Parathyroid adenoma (tissue), 2 donors: ENCODE measurements at regions not wholly inside any gene's neighbourhood (a gene's known extent, or its start where the extent isn't known, plus 50 kb on each side); places are given as distances from the start of the nearest gene placed in this dataset.

Source experiments
- H2AFZ ChIP-seq: fragments of 300-600 bp; sonication (generic); one replicate; pipeline ENCODE4 v1.7.0; 2017; ENCODE audit warnings: antibody characterized with exemption, mild to moderate bottlenecking
- H3K27ac ChIP-seq: fragments of 300-600 bp; sonication (generic); one replicate; pipeline ENCODE4 v1.7.0; 2017
- H3K27me3 ChIP-seq: fragments of 300-600 bp; sonication (generic); one replicate; pipeline ENCODE4 v1.7.0; 2017; ENCODE audit warnings: low read length; ENCODE audit not compliant: control insufficient read depth, insufficient read depth
- H3K36me3 ChIP-seq: fragments of 300-600 bp; sonication (generic); one replicate; pipeline ENCODE4 v1.7.0; 2017; ENCODE audit warnings: low read length; ENCODE audit not compliant: control insufficient read depth, insufficient read depth
- H3K4me1 ChIP-seq: fragments of 300-600 bp; sonication (generic); one replicate; pipeline ENCODE4 v1.7.0; 2017; ENCODE audit warnings: control low read depth
- H3K4me2 ChIP-seq: fragments of 300-600 bp; sonication (generic); one replicate; pipeline ENCODE4 v1.7.0; 2017; ENCODE audit warnings: low read length
- H3K4me3 ChIP-seq: fragments of 300-600 bp; sonication (generic); one replicate; pipeline ENCODE4 v1.7.0; 2017; ENCODE audit warnings: low read depth, low read length
- H3K79me2 ChIP-seq: fragments of 300-600 bp; sonication (generic); one replicate; pipeline ENCODE4 v1.7.0; 2017; ENCODE audit warnings: control low read depth
- H3K9ac ChIP-seq: fragments of 300-600 bp; sonication (generic); one replicate; pipeline ENCODE4 v1.7.0; 2017; ENCODE audit warnings: mild to moderate bottlenecking
- H3K9me3 ChIP-seq: fragments of 300-600 bp; sonication (generic); one replicate; pipeline ENCODE4 v1.7.0; 2017; ENCODE audit warnings: low read length; ENCODE audit not compliant: control insufficient read depth
- CTCF ChIP-seq: fragments of 300-600 bp; sonication (generic); IDR thresholded peaks from one replicate; pipeline ENCODE4 v1.7.0; 2017; ENCODE audit warnings: antibody characterized with exemption, mild to moderate bottlenecking
- donor health status: primary hyperparathyroidism.

- Histone ChIP-seq H2AFZ (no peak overlapping the region), H3K4me2 (no peak overlapping the region), H3K79me2 (no peaks in the 10 kb centered on the region), H3K9ac (no peak overlapping the region), H3K27me3 (no peaks in the 10 kb centered on the region), H3K27ac (no peak overlapping the region), H3K9me3 (no peaks in the 10 kb centered on the region), H3K4me1 (no peaks in the 10 kb centered on the region), H3K36me3 (no peaks in the 10 kb centered on the region), H3K4me3 (no peak overlapping the region)
- TF ChIP-seq CTCF, result no peak
These were observed 81.2 kb upstream of the ARHGAP29 start for GRCh38 chr1:94318505-94319030.

- H3K9ac ChIP-seq, result no peak overlapping the region
- H3K27me3 ChIP-seq, result no peaks in the 10 kb centered on the region
- no peak overlapping the region for H3K4me3 ChIP-seq
- H3K4me1 ChIP-seq, result no peaks in the 10 kb centered on the region
- H3K4me2 ChIP-seq, result no peak overlapping the region
- H2AFZ ChIP-seq, result no peak overlapping the region
- TF ChIP-seq CTCF, result no peak
- H3K9me3 ChIP-seq, result no peaks in the 10 kb centered on the region
- no peak overlapping the region for H3K27ac ChIP-seq
- no peaks in the 10 kb centered on the region for H3K79me2 ChIP-seq
- H3K36me3 ChIP-seq, result no peaks in the 10 kb centered on the region
These were observed 80.4 kb upstream of the ARHGAP29 start for GRCh38 chr1:94317790-94318188.

- H3K9me3 ChIP-seq, result no peaks in the 10 kb centered on the region
- no peak for TF ChIP-seq CTCF
- H3K27ac ChIP-seq, result no peak overlapping the region
- no peaks in the 10 kb centered on the region for H3K36me3 ChIP-seq
- H3K79me2 ChIP-seq, result no peaks in the 10 kb centered on the region
- no peak overlapping the region for H2AFZ ChIP-seq
- no peaks in the 10 kb centered on the region for H3K27me3 ChIP-seq
- H3K4me2 ChIP-seq, result no peak overlapping the region
- H3K9ac ChIP-seq, result no peak overlapping the region
- H3K4me1 ChIP-seq, result no peaks in the 10 kb centered on the region
- H3K4me3 ChIP-seq, result no peak overlapping the region
These were observed 79.7 kb upstream of the ARHGAP29 start for GRCh38 chr1:94316836-94317789.

- H3K4me1 ChIP-seq, result no peaks in the 10 kb centered on the region
- H3K9ac ChIP-seq, result no peak overlapping the region
- H3K4me3 ChIP-seq, result no peak overlapping the region
- H2AFZ ChIP-seq, result no peak overlapping the region
- no peak overlapping the region for H3K4me2 ChIP-seq
- H3K36me3 ChIP-seq, result no peaks in the 10 kb centered on the region
- H3K27me3 ChIP-seq, result no peaks in the 10 kb centered on the region
- no peaks in the 10 kb centered on the region for H3K79me2 ChIP-seq
- H3K27ac ChIP-seq, result no peak overlapping the region
- H3K9me3 ChIP-seq, result no peaks in the 10 kb centered on the region
- no peak for TF ChIP-seq CTCF
These were observed 78.8 kb upstream of the ARHGAP29 start for GRCh38 chr1:94316183-94316582.
